H1 (cell line): ENCODE measurements at regions not wholly inside any gene's neighbourhood (a gene's known extent, or its start where the extent isn't known, plus 50 kb on each side); places are given as distances from the start of the nearest gene placed in this dataset.

Experiments
- CTCF ChIA-PET: fragments of 300-600 bp; sonication (Branson Sonifier 250); formaldehyde crosslinking; loops from one replicate; lab custom pipeline; 2021; ENCODE audit not compliant: partially characterized antibody; lab: Charles Lee
- POLR2A ChIA-PET: fragments of 300-600 bp; sonication (Branson Sonifier 250); formaldehyde crosslinking; loops from one replicate; lab custom pipeline; 2021; ENCODE audit warnings: inconsistent platforms; ENCODE audit not compliant: partially characterized antibody; lab: Charles Lee
- DNase-seq, 2 experiments: peaks; one replicate each; pipeline versions ENCODE4 v3.0.0 to v3.0.0-alpha.2; 2010 to 2022; ENCODE audit warnings: low spot score in 2 of 2, low read depth in 1 of 2, mixed read lengths in 1 of 2
- FAIRE-seq: peaks from 2 replicates; lab custom pipeline; 2011; peaks lifted over from hg19 to GRCh38; lab: Jason Lieb, UNC
- H2AFZ ChIP-seq: 2 replicates; pipeline ENCODE4 v1.8.1; 2012; ENCODE audit warnings: low read length, inconsistent platforms
- H2AK5ac ChIP-seq: 2 replicates; pipeline ENCODE4 v1.6.1; 2013; ENCODE audit warnings: low read depth, low read length
- H2BK120ac ChIP-seq: replicated peaks from 2 replicates; pipeline ENCODE3; 2013; ENCODE audit warnings: low read depth, low read length, inconsistent platforms
- H2BK12ac ChIP-seq: 2 replicates; pipeline ENCODE4 v1.6.1; 2013; ENCODE audit warnings: low read depth, low read length
- H2BK15ac ChIP-seq: 2 replicates; pipeline ENCODE4 v1.6.1; 2013; ENCODE audit warnings: low read length
- H2BK20ac ChIP-seq: 2 replicates; pipeline ENCODE4 v1.6.1; 2013; ENCODE audit warnings: low read length
- H2BK5ac ChIP-seq: 2 replicates; pipeline ENCODE4 v1.6.1; 2013; ENCODE audit warnings: low read depth, low read length
- H3K14ac ChIP-seq: 2 replicates; pipeline ENCODE4 v1.6.1; 2013; ENCODE audit warnings: inconsistent platforms; ENCODE audit not compliant: insufficient read length
- H3K18ac ChIP-seq: 2 replicates; pipeline ENCODE4 v1.6.1; 2013; ENCODE audit warnings: low read length; ENCODE audit errors: extremely low read depth
- H3K23ac ChIP-seq: 2 replicates; pipeline ENCODE4 v1.6.1; 2013; ENCODE audit warnings: inconsistent platforms; ENCODE audit not compliant: insufficient read length
- H3K23me2 ChIP-seq: 2 replicates; pipeline ENCODE4 v1.6.1; 2013; ENCODE audit warnings: low read depth, low read length
- H3K27ac ChIP-seq: 2 replicates; pipeline ENCODE4 v1.6.1; 2011; ENCODE audit warnings: low read depth, low read length, inconsistent platforms
- H3K27me3 ChIP-seq, 4 experiments: replicated peaks in 1 of 4; 1 replicate in 1 of 4; 2 replicates in 3 of 4; pipeline versions ENCODE4 v1.6.1 to v1.8.1; 2011 to 2013; ENCODE audit warnings: low read length in 3 of 4, mild to moderate bottlenecking in 3 of 4, inconsistent platforms in 2 of 4, mixed read lengths in 2 of 4, moderate library complexity in 1 of 4; ENCODE audit not compliant: control insufficient read depth in 3 of 4, insufficient read depth in 3 of 4; ENCODE audit errors: extremely low read depth in 1 of 4
- H3K36me3 ChIP-seq, 4 experiments: 2 replicates each; pipeline versions ENCODE4 v1.6.1 to v1.8.1; 2011 to 2013; ENCODE audit warnings: mild to moderate bottlenecking in 4 of 4, low read length in 3 of 4, moderate library complexity in 2 of 4, control low read depth in 1 of 4, inconsistent platforms in 1 of 4; ENCODE audit not compliant: insufficient read depth in 4 of 4, control insufficient read depth in 2 of 4
- H3K4ac ChIP-seq: replicated peaks from 2 replicates; pipeline ENCODE3; 2013; ENCODE audit warnings: low read length, low read depth, mixed read lengths, inconsistent platforms; ENCODE audit not compliant: insufficient read length
- H3K4me1 ChIP-seq, 4 experiments: replicated peaks in 1 of 4; 1 replicate in 1 of 4; 2 replicates in 3 of 4; pipeline versions ENCODE4 v1.6.1 to v1.8.1; 2011 to 2013; ENCODE audit warnings: low read length in 3 of 4, inconsistent platforms in 2 of 4, mixed read lengths in 1 of 4; ENCODE audit not compliant: insufficient read depth in 4 of 4, control insufficient read depth in 3 of 4
- H3K4me2 ChIP-seq, 2 experiments: 2 replicates each; pipeline versions ENCODE4 v1.6.1 to v1.8.1; 2011 to 2013; ENCODE audit warnings: low read depth in 2 of 2, low read length in 2 of 2, control low read depth in 1 of 2, inconsistent platforms in 1 of 2, mild to moderate bottlenecking in 1 of 2; ENCODE audit not compliant: insufficient read depth in 1 of 2
- H3K4me3 ChIP-seq, 4 experiments: fragments of 200-600, 300-600 bp in 1 of 4; sonication (generic), shearing (Covaris generic), sonication (Bioruptor Twin) in 1 of 4; 2 replicates each; pipeline versions ENCODE4 v1.5.1 to v1.8.1; 2011 to 2016; ENCODE audit warnings: low read length in 4 of 4, low read depth in 3 of 4, control low read depth in 2 of 4, inconsistent platforms in 2 of 4, mild to moderate bottlenecking in 2 of 4, mixed read lengths in 1 of 4, moderate library complexity in 1 of 4; ENCODE audit not compliant: insufficient read depth in 2 of 4; ENCODE audit errors: extremely low read depth in 1 of 4
- H3K56ac ChIP-seq: replicated peaks from 2 replicates; pipeline ENCODE3; 2013; ENCODE audit warnings: low read depth, mild to moderate bottlenecking, mixed read lengths, low read length, inconsistent platforms; ENCODE audit not compliant: insufficient read length
- H3K79me1 ChIP-seq: 2 replicates; pipeline ENCODE4 v1.6.1; 2013; ENCODE audit warnings: low read depth, low read length, control low read depth
- H3K79me2 ChIP-seq, 2 experiments: 2 replicates each; pipeline versions ENCODE4 v1.6.1 to v1.8.1; 2012 to 2013; ENCODE audit warnings: low read length in 2 of 2, mild to moderate bottlenecking in 2 of 2, inconsistent platforms in 1 of 2; ENCODE audit not compliant: insufficient read depth in 2 of 2, control insufficient read depth in 1 of 2
- H3K9ac ChIP-seq, 4 experiments: replicated peaks in 1 of 4; 1 replicate in 1 of 4; 2 replicates in 3 of 4; pipeline versions ENCODE4 v1.6.1 to v1.8.1; 2011 to 2013; ENCODE audit warnings: low read depth in 3 of 4, low read length in 3 of 4, control low read depth in 2 of 4, mild to moderate bottlenecking in 2 of 4, moderate library complexity in 2 of 4, inconsistent platforms in 1 of 4; ENCODE audit errors: extremely low read depth in 1 of 4
- H3K9me3 ChIP-seq, 2 experiments: 2 replicates each; pipeline versions ENCODE4 v1.6.1 to v1.8.1; 2012 to 2013; ENCODE audit warnings: mild to moderate bottlenecking in 2 of 2, moderate library complexity in 2 of 2, control low read depth in 1 of 2, inconsistent platforms in 1 of 2, low read depth in 1 of 2, low read length in 1 of 2, mixed read lengths in 1 of 2; ENCODE audit not compliant: insufficient read depth in 2 of 2
- H4K20me1 ChIP-seq, 2 experiments: replicated peaks in 1 of 2; 2 replicates each; pipeline versions ENCODE3 to v1.8.1; 2011 to 2013; ENCODE audit warnings: inconsistent platforms in 2 of 2, low read length in 2 of 2, mild to moderate bottlenecking in 1 of 2; ENCODE audit not compliant: insufficient read depth in 2 of 2, control insufficient read depth in 1 of 2
- H4K5ac ChIP-seq: 2 replicates; pipeline ENCODE4 v1.6.1; 2013; ENCODE audit warnings: low read length, low read depth, mixed read lengths, inconsistent platforms; ENCODE audit not compliant: insufficient read length
- H4K8ac ChIP-seq: 2 replicates; pipeline ENCODE4 v1.8.0; 2013; ENCODE audit warnings: mild to moderate bottlenecking, moderate library complexity, low read length, inconsistent platforms; ENCODE audit not compliant: insufficient read depth; ENCODE audit errors: extremely low read depth
- H4K91ac ChIP-seq: replicated peaks from 2 replicates; pipeline ENCODE3; 2013; ENCODE audit warnings: low read length, mixed read lengths, inconsistent platforms; ENCODE audit not compliant: insufficient read length
- CTBP2 ChIP-seq: IDR thresholded peaks from 2 replicates; pipeline ENCODE4 v1.7.0; 2011; ENCODE audit warnings: borderline replicate concordance, mild to moderate bottlenecking, moderate library complexity, mixed read lengths, low read length; ENCODE audit not compliant: insufficient read depth, insufficient read length
- RBBP5 ChIP-seq: IDR thresholded peaks from 2 replicates; pipeline ENCODE4 v1.7.1; 2012; ENCODE audit warnings: low read depth, mild to moderate bottlenecking, inconsistent platforms, low read length, moderate library complexity, borderline replicate concordance
- WGBS, 2 experiments: shearing (Covaris generic) in 1 of 2; methylation state at CpG; one replicate each; pipeline versions ENCODE4 v1.1.6 to v1.1.7; 2013 to 2015; ENCODE audit warnings: low lambda C conversion rate in 2 of 2, mixed read lengths in 2 of 2, inconsistent platforms in 1 of 2, low coverage in 1 of 2, missing lambda C conversion rate in 1 of 2; ENCODE audit not compliant: insufficient replicate concordance in 2 of 2, insufficient coverage in 1 of 2, insufficient read length in 1 of 2; ENCODE audit errors: extremely low coverage in 1 of 2, missing lambda C conversion rate in 1 of 2; 5-methylcytosine and 5-hydroxymethylcytosine counted together
- TF ChIP-seq, protein P1 (sequence below): IDR thresholded peaks from 2 replicates; pipeline ENCODE4 v1.6.1; 2012; ENCODE audit warnings: inconsistent platforms

DNA sequence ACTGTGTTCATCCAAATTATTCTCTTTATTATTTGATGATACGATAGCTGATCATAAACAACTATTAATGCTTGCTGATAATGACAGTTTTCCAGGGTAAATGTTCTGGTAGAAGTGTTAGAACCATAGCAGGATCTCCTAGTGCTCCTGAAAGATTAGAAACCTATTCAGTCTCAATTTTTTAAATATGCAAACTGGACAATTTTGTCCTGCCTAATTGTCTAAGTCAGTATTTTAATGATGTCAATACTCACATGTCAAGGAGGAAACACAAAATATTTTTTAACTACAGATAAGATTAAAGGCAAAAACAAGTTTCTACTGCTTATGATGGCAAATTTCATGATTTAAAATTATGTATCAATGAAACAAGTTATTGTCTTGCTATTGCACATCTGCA lies 233.9 kb downstream of the RFPL4B start:
- no peaks in the 10 kb centered on the region for H3K9me3 ChIP-seq
- H3K23me2 ChIP-seq, result no peaks in the 10 kb centered on the region
- H2AK5ac ChIP-seq, result no peak overlapping the region
- no peak overlapping the region for H3K4me3 ChIP-seq
- POLR2A ChIA-PET, result no interaction called here
- no peak overlapping the region for H3K9ac ChIP-seq
- H3K36me3 ChIP-seq, result no peaks in the 10 kb centered on the region
- H2BK20ac ChIP-seq, result no peak overlapping the region
- H3K4me1 ChIP-seq, result no peaks in the 10 kb centered on the region
- no peak overlapping the region for H3K18ac ChIP-seq
- no peak for TF ChIP-seq RBBP5
- TF ChIP-seq, protein P1, sequence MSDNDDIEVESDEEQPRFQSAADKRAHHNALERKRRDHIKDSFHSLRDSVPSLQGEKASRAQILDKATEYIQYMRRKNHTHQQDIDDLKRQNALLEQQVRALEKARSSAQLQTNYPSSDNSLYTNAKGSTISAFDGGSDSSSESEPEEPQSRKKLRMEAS, result no peak
- TF ChIP-seq CTBP2, result no peak
- no peak overlapping the region for H3K23ac ChIP-seq
- CTCF ChIA-PET, result no interaction called here
- FAIRE-seq, result no peak
- H3K27ac ChIP-seq, result no peak overlapping the region
- no peak overlapping the region for H2BK15ac ChIP-seq
- no peak for DNase-seq
- no peak overlapping the region for H4K5ac ChIP-seq
- H3K79me1 ChIP-seq, result no peaks in the 10 kb centered on the region
- H3K27me3 ChIP-seq, result no peaks in the 10 kb centered on the region
- no peak overlapping the region for H2BK120ac ChIP-seq
- no peaks in the 10 kb centered on the region for H4K20me1 ChIP-seq
- no peak overlapping the region for H2BK12ac ChIP-seq
- H2BK5ac ChIP-seq, result no peak overlapping the region
- no peak overlapping the region for H3K56ac ChIP-seq
- no peak overlapping the region for H4K8ac ChIP-seq
- H3K14ac ChIP-seq, result no peak overlapping the region
- H2AFZ ChIP-seq, result no peak overlapping the region
- no peak overlapping the region for H3K4ac ChIP-seq
- H4K91ac ChIP-seq, result no peak overlapping the region
- no peaks in the 10 kb centered on the region for H3K79me2 ChIP-seq
- no peak overlapping the region for H3K4me2 ChIP-seq
- 96% methylated on average over 1 of the region's 1 CpG; no CpG with 5 or more reads in 1 of the 2 experiments for WGBS, 2 experiments
